K562 (cell line): ENCODE measurements at regions not wholly inside any gene's neighbourhood (a gene's known extent, or its start where the extent isn't known, plus 50 kb on each side); places are given as distances from the start of the nearest gene placed in this dataset.

Experiments
- ATAC-seq: fragments of 200-7000 bp; cut with Tn5 transposase; 3 replicates; pipeline ENCODE4 v1.9.1; 2020; ENCODE audit warnings: moderate library complexity
- BruUV-seq: library from RNA; stranded (reverse); fragments of 400-500 nt; replicated peaks from 2 replicates; lab custom pipeline; 2021; lab: Mats Ljungman, UMichigan
- CTCF ChIA-PET: fragments of 300-600 bp; formaldehyde crosslinking; extraction: SDS; loops from one replicate; lab custom pipeline; 2021; ENCODE audit warnings: low intra/inter-chr PET ratio; lab: Yijun Ruan, JAX
- POLR2A ChIA-PET: fragments of 300-600, 350-650 bp; sonication (Branson Sonifier 250); formaldehyde crosslinking; extraction: SDS; loops from one replicate; lab custom pipeline; 2021; ENCODE audit warnings: antibody characterized with exemption, inconsistent platforms; lab: Yijun Ruan, JAX
- DNase-seq, 4 experiments: peaks; one replicate each; pipeline versions ENCODE4 v3.0.0 to v3.0.0-alpha.2; 2011 to 2018; ENCODE audit warnings: low spot score in 3 of 4, mixed read lengths in 3 of 4; ENCODE audit errors: extremely low read depth in 1 of 4
- FAIRE-seq: peaks from 2 replicates; lab custom pipeline; 2011; peaks lifted over from hg19 to GRCh38; lab: Jason Lieb, UNC
- H2AFZ ChIP-seq: 2 replicates; pipeline ENCODE4 v1.6.0; 2011; ENCODE audit warnings: low read depth, low read length, control low read depth, inconsistent platforms
- H3K27ac ChIP-seq: fragments of 200-600 bp; 3 replicates; pipeline ENCODE4 v1.8.0; 2011; ENCODE audit warnings: low read depth, mild to moderate bottlenecking, control low read depth, inconsistent platforms, low read length, moderate library complexity, mixed read lengths; ENCODE audit errors: extremely low read depth
- H3K27me3 ChIP-seq, 2 experiments: fragments of 300-600 bp in 1 of 2; 2 replicates in 1 of 2; 3 replicates in 1 of 2; pipeline versions ENCODE4 v1.6.0 to v1.8.0; 2011; ENCODE audit warnings: inconsistent platforms in 2 of 2, low read length in 2 of 2, mild to moderate bottlenecking in 1 of 2, mixed read lengths in 1 of 2, moderate library complexity in 1 of 2; ENCODE audit not compliant: control insufficient read depth in 2 of 2, insufficient read depth in 2 of 2
- H3K36me3 ChIP-seq: fragments of 300-600 bp; 3 replicates; pipeline ENCODE4 v1.8.0; 2011; ENCODE audit warnings: mild to moderate bottlenecking, low read length, inconsistent platforms; ENCODE audit not compliant: control insufficient read depth, insufficient read depth
- H3K4me1 ChIP-seq, 2 experiments: fragments of 200-600 bp in 1 of 2; replicated peaks in 1 of 2; 2 replicates in 1 of 2; 3 replicates in 1 of 2; pipeline versions ENCODE4 v1.5.1 to v1.8.0; 2011; ENCODE audit warnings: inconsistent platforms in 2 of 2, low read length in 2 of 2, mild to moderate bottlenecking in 1 of 2, mixed read lengths in 1 of 2, moderate library complexity in 1 of 2; ENCODE audit not compliant: control insufficient read depth in 2 of 2, insufficient read depth in 2 of 2
- H3K4me2 ChIP-seq: 2 replicates; pipeline ENCODE4 v1.6.1; 2011; ENCODE audit warnings: low read length, control low read depth, inconsistent platforms, mixed read lengths; ENCODE audit not compliant: insufficient read depth
- H3K4me3 ChIP-seq: fragments of 200-600 bp; sonication (generic), shearing (Covaris generic); 2 replicates; pipeline ENCODE4 v1.5.1; 2016; ENCODE audit warnings: control low read depth, inconsistent platforms
- H3K79me2 ChIP-seq: fragments of 200-600 bp; 3 replicates; pipeline ENCODE4 v1.8.0; 2011; ENCODE audit warnings: low read length, inconsistent platforms; ENCODE audit not compliant: control insufficient read depth, insufficient read depth
- H3K9ac ChIP-seq, 2 experiments: 2 replicates each; pipeline versions ENCODE4 v1.6.0 to v1.6.1; 2011; ENCODE audit warnings: low read depth in 2 of 2, low read length in 2 of 2, control low read depth in 1 of 2, inconsistent platforms in 1 of 2, mild to moderate bottlenecking in 1 of 2, mixed read lengths in 1 of 2; ENCODE audit not compliant: insufficient read depth in 1 of 2
- H3K9me1 ChIP-seq: one replicate; pipeline ENCODE4 v1.6.0; 2011; ENCODE audit warnings: inconsistent platforms, mild to moderate bottlenecking, low read length, moderate library complexity; ENCODE audit not compliant: control insufficient read depth, insufficient read depth
- H3K9me3 ChIP-seq: replicated peaks from 2 replicates; pipeline ENCODE4 v1.5.1; 2011; ENCODE audit warnings: low read depth, low read length, inconsistent platforms; ENCODE audit not compliant: control insufficient read depth, insufficient read depth
- H4K20me1 ChIP-seq: replicated peaks from 2 replicates; pipeline ENCODE4 v1.6.1; 2011; ENCODE audit warnings: low read length, inconsistent platforms, mixed read lengths; ENCODE audit not compliant: control insufficient read depth, insufficient read depth
- HDAC1 ChIP-seq, 2 experiments: fragments of 450-650 bp; IDR thresholded peaks; 2 replicates each; pipeline ENCODE4 v1.6.1; 2016 to 2017; ENCODE audit warnings: inconsistent platforms in 1 of 2, mild to moderate bottlenecking in 1 of 2, moderate library complexity in 1 of 2
- MED1 ChIP-seq: sonication (generic); formaldehyde crosslinking; IDR thresholded peaks from 2 replicates; pipeline ENCODE4 v1.8.1; 2023; ENCODE audit warnings: missing genetic modification reagents, borderline replicate concordance
- NCOA6 ChIP-seq: fragments of 450-650 bp; IDR thresholded peaks from 2 replicates; pipeline ENCODE4 v1.6.1; 2017; ENCODE audit warnings: mild to moderate bottlenecking
- SMAD3 ChIP-seq: fragments of 450-650 bp; formaldehyde crosslinking; conservative IDR thresholded peaks from 2 replicates; pipeline ENCODE4 v1.4.0; 2020; ENCODE audit warnings: mild to moderate bottlenecking
- SPI1 ChIP-seq: IDR thresholded peaks from 2 replicates; pipeline ENCODE4 v1.6.1; 2011; ENCODE audit warnings: low read depth, low read length, control low read depth, borderline replicate concordance
- ZNF212 ChIP-seq: fragments of 450-650 bp; formaldehyde crosslinking; IDR thresholded peaks from 2 replicates; pipeline ENCODE4 v1.4.0; 2020; ENCODE audit warnings: mild to moderate bottlenecking
- ZNF347 ChIP-seq: fragments of 450-650 bp; formaldehyde crosslinking; IDR thresholded peaks from 2 replicates; pipeline ENCODE4 v1.4.0; 2020; ENCODE audit warnings: low read depth, mild to moderate bottlenecking, moderate library complexity
- WGBS: fragments of 100-300 bp; shearing (Covaris generic); methylation state at CpG from one replicate; pipeline ENCODE4 v1.1.6; 2016; ENCODE audit warnings: low coverage, mixed read lengths; ENCODE audit not compliant: insufficient coverage; ENCODE audit errors: missing lambda C conversion rate; 5-methylcytosine and 5-hydroxymethylcytosine counted together
- in situ Hi-C: fragments of 300-500 bp; cut with MboI; formaldehyde crosslinking; loops from 4 replicates; pipeline ENCODE4 v1.15.0; 2018; ENCODE audit warnings: inconsistent platforms, mixed read lengths
- intact Hi-C: fragments of 100-400 bp; cut with micrococcal nuclease; formaldehyde crosslinking; loops from 2 replicates; pipeline ENCODE4 v1.14.2; 2022
- TF ChIP-seq, protein P1 (sequence below): fragments of 150-350 bp; IDR thresholded peaks from 2 replicates; pipeline ENCODE4 v1.6.1; 2014; ENCODE audit warnings: low read depth, mild to moderate bottlenecking, low read length, borderline replicate concordance
- TF ChIP-seq, protein P2 (sequence below): fragments of 250-450 bp; sonication (Bioruptor Pico); IDR thresholded peaks from 2 replicates; pipeline ENCODE4 v1.4.0; 2020; ENCODE audit warnings: mild to moderate bottlenecking, moderate library complexity
- TF ChIP-seq, protein P3 (sequence below): sonication (generic); formaldehyde crosslinking; IDR thresholded peaks from 2 replicates; pipeline ENCODE4 v1.8.1; 2023; ENCODE audit warnings: mild to moderate bottlenecking, missing genetic modification reagents
- TF ChIP-seq, protein P4 (sequence below): fragments of 250-450 bp; sonication (Bioruptor Pico); IDR thresholded peaks from 2 replicates; pipeline ENCODE4 v1.5.0; 2021

DNA sequence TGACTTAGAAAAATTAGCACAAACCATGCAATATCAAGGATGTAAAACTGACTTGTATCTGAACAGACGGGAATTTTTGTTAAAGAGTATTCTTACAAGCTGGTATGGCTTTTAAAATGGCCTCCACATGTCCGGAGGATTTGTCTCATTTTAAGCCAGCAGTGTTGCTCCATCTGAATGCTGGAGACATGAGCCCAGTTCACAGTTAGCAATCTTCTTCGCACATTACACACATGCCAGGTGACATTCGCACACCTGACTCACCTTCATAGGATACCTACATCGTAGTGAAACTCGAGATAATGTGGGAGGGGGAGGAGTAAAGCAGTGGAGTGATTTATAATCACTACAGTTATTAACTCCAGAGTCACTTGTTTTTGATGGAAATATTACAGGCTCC lies 231.8 kb upstream of the RBBP8 start:
- FAIRE-seq: no peak

More for the DNA sequence above, 231.8 kb upstream of the RBBP8 start:
- ATAC-seq (no peak), DNase-seq (no peak)
- no peak overlapping the region for H3K27ac ChIP-seq
- CTCF ChIA-PET: no interaction called here
- POLR2A ChIA-PET: no interaction called here
- no peaks in the 10 kb centered on the region for H4K20me1 ChIP-seq
- no peak overlapping the region for H3K4me2 ChIP-seq
- no peak overlapping the region for H2AFZ ChIP-seq
- no peaks in the 10 kb centered on the region for H3K36me3 ChIP-seq
- intact Hi-C loops: loop anchor here (5.0 kb wide), 2 partner anchors 89 to 534 kb away; partner anchors contain the start of gene GATA6
- TF ChIP-seq, protein P1, sequence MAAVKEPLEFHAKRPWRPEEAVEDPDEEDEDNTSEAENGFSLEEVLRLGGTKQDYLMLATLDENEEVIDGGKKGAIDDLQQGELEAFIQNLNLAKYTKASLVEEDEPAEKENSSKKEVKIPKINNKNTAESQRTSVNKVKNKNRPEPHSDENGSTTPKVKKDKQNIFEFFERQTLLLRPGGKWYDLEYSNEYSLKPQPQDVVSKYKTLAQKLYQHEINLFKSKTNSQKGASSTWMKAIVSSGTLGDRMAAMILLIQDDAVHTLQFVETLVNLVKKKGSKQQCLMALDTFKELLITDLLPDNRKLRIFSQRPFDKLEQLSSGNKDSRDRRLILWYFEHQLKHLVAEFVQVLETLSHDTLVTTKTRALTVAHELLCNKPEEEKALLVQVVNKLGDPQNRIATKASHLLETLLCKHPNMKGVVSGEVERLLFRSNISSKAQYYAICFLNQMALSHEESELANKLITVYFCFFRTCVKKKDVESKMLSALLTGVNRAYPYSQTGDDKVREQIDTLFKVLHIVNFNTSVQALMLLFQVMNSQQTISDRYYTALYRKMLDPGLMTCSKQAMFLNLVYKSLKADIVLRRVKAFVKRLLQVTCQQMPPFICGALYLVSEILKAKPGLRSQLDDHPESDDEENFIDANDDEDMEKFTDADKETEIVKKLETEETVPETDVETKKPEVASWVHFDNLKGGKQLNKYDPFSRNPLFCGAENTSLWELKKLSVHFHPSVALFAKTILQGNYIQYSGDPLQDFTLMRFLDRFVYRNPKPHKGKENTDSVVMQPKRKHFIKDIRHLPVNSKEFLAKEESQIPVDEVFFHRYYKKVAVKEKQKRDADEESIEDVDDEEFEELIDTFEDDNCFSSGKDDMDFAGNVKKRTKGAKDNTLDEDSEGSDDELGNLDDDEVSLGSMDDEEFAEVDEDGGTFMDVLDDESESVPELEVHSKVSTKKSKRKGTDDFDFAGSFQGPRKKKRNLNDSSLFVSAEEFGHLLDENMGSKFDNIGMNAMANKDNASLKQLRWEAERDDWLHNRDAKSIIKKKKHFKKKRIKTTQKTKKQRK: no peak
- TF ChIP-seq, protein P2, sequence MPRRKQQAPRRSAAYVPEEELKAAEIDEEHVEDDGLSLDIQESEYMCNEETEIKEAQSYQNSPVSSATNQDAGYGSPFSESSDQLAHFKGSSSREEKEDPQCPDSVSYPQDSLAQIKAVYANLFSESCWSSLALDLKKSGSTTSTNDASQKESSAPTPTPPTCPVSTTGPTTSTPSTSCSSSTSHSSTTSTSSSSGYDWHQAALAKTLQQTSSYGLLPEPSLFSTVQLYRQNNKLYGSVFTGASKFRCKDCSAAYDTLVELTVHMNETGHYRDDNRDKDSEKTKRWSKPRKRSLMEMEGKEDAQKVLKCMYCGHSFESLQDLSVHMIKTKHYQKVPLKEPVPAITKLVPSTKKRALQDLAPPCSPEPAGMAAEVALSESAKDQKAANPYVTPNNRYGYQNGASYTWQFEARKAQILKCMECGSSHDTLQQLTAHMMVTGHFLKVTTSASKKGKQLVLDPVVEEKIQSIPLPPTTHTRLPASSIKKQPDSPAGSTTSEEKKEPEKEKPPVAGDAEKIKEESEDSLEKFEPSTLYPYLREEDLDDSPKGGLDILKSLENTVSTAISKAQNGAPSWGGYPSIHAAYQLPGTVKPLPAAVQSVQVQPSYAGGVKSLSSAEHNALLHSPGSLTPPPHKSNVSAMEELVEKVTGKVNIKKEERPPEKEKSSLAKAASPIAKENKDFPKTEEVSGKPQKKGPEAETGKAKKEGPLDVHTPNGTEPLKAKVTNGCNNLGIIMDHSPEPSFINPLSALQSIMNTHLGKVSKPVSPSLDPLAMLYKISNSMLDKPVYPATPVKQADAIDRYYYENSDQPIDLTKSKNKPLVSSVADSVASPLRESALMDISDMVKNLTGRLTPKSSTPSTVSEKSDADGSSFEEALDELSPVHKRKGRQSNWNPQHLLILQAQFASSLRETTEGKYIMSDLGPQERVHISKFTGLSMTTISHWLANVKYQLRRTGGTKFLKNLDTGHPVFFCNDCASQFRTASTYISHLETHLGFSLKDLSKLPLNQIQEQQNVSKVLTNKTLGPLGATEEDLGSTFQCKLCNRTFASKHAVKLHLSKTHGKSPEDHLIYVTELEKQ: no peak
- TF ChIP-seq MED1 (CRISPR knock-in tag): no peak
- TF ChIP-seq, protein P3, sequence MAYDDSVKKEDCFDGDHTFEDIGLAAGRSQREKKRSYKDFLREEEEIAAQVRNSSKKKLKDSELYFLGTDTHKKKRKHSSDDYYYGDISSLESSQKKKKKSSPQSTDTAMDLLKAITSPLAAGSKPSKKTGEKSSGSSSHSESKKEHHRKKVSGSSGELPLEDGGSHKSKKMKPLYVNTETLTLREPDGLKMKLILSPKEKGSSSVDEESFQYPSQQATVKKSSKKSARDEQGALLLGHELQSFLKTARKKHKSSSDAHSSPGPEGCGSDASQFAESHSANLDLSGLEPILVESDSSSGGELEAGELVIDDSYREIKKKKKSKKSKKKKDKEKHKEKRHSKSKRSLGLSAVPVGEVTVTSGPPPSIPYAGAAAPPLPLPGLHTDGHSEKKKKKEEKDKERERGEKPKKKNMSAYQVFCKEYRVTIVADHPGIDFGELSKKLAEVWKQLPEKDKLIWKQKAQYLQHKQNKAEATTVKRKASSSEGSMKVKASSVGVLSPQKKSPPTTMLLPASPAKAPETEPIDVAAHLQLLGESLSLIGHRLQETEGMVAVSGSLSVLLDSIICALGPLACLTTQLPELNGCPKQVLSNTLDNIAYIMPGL (CRISPR knock-in tag): no peak
- no peak for TF ChIP-seq NCOA6
- no peak for TF ChIP-seq SPI1
- TF ChIP-seq, protein P4, sequence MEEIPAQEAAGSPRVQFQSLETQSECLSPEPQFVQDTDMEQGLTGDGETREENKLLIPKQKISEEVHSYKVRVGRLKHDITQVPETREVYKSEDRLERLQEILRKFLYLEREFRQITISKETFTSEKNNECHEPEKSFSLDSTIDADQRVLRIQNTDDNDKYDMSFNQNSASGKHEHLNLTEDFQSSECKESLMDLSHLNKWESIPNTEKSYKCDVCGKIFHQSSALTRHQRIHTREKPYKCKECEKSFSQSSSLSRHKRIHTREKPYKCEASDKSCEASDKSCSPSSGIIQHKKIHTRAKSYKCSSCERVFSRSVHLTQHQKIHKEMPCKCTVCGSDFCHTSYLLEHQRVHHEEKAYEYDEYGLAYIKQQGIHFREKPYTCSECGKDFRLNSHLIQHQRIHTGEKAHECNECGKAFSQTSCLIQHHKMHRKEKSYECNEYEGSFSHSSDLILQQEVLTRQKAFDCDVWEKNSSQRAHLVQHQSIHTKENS (CRISPR knock-in tag): no peak
- no peak for TF ChIP-seq ZNF347 (CRISPR knock-in tag)
- no peak for TF ChIP-seq HDAC1 (IDR thresholded peaks at IDR 0.05)
- TF ChIP-seq SMAD3 (CRISPR knock-in tag): no peak
- TF ChIP-seq ZNF212 (CRISPR knock-in tag): no peak
- under 1% methylated on average over 6 of the region's 6 CpGs for WGBS
- H3K4me3 ChIP-seq: no peak overlapping the region
- peaks cover 0 to 4% of the 10 kb centered on the region in 2 experiments; a peak in 1 of 5 replicates for H3K4me1 ChIP-seq
- in situ Hi-C loops: loop anchor here (5.0 kb wide), 1 partner anchor 79 kb away; no protein-coding TSS in a partner anchor
- no peaks in the 10 kb centered on the region for H3K79me2 ChIP-seq
- H3K27me3 ChIP-seq: peaks cover 0 to 9% of the 10 kb centered on the region in 2 experiments; a peak in 2 of 5 replicates
- no peak overlapping the region for H3K9ac ChIP-seq
- no peaks in the 10 kb centered on the region for H3K9me1 ChIP-seq
- no TSS peak for BruUV-seq
- H3K9me3 ChIP-seq: no peaks in the 10 kb centered on the region
